K562 (cell line): ENCODE measurements at regions not wholly inside any gene's neighbourhood (a gene's known extent, or its start where the extent isn't known, plus 50 kb on each side); places are given as distances from the start of the nearest gene placed in this dataset.

Experiments
- ATF2 ChIP-seq: sonication (generic); formaldehyde crosslinking; IDR thresholded peaks from 2 replicates; pipeline ENCODE4 v1.8.1; 2022; ENCODE audit warnings: missing genetic modification reagents
- CREB5 ChIP-seq: fragments of 250-450 bp; sonication (Bioruptor Pico); IDR thresholded peaks from 2 replicates; pipeline ENCODE4 v1.5.0; 2020; ENCODE audit warnings: mild to moderate bottlenecking
- EP300 ChIP-seq: IDR thresholded peaks from 2 replicates; pipeline ENCODE4 v1.6.1; 2012; ENCODE audit warnings: low read length, improper control_type of control experiment
- EZH2 ChIP-seq: IDR thresholded peaks from 2 replicates; pipeline ENCODE4 v1.6.1; 2012; ENCODE audit warnings: low read depth, mild to moderate bottlenecking, inconsistent platforms, low read length, borderline replicate concordance
- GATAD2B ChIP-seq: fragments of 450-650 bp; IDR thresholded peaks from 2 replicates; pipeline ENCODE4 v1.6.1; 2017; ENCODE audit warnings: mild to moderate bottlenecking, borderline replicate concordance
- HNRNPUL1 ChIP-seq: fragments of 200-400 bp; formaldehyde crosslinking; IDR thresholded peaks from 2 replicates; pipeline ENCODE4 v1.6.1; 2017; ENCODE audit warnings: low read length
- MEIS2 ChIP-seq: fragments of 450-650 bp; IDR thresholded peaks from 2 replicates; pipeline ENCODE4 v1.6.1; 2014; ENCODE audit warnings: mild to moderate bottlenecking; ENCODE audit not compliant: partially characterized antibody
- SP2 ChIP-seq: IDR thresholded peaks from 2 replicates; pipeline ENCODE4 v1.6.1; 2011; ENCODE audit warnings: mild to moderate bottlenecking, low read depth, low read length, moderate library complexity; ENCODE audit not compliant: poor library complexity, severe bottlenecking; ENCODE audit errors: extremely low read depth
- ZC3H11A ChIP-seq: IDR thresholded peaks from 2 replicates; pipeline ENCODE4 v1.6.1; 2012; ENCODE audit warnings: low read depth, low read length, improper control_type of control experiment
- ZNF146 ChIP-seq: IDR thresholded peaks from one replicate; pipeline ENCODE4 v1.6.1; 2018; ENCODE audit warnings: missing compliant biosample characterization; ENCODE audit not compliant: unreplicated experiment

GRCh38 chr1:229964281-229964680, 102.8 kb upstream of the GALNT2 start:
- no peak for TF ChIP-seq HNRNPUL1
- TF ChIP-seq GATAD2B, result no peak
- TF ChIP-seq SP2, result no peak
- TF ChIP-seq ATF2, result no peak
- TF ChIP-seq ZNF146 (CRISPR knock-in tag), result no peak
- no peak for TF ChIP-seq CREB5 (CRISPR knock-in tag)
- no peak for TF ChIP-seq EZH2
- no peak for TF ChIP-seq ZC3H11A
- no peak for TF ChIP-seq MEIS2
- no peak for TF ChIP-seq EP300
